H1 (cell line): ENCODE measurements at regions not wholly inside any gene's neighbourhood (a gene's known extent, or its start where the extent isn't known, plus 50 kb on each side); places are given as distances from the start of the nearest gene placed in this dataset.

ENCODE experiments used
- CTCF ChIA-PET: fragments of 300-600 bp; sonication (Branson Sonifier 250); formaldehyde crosslinking; loops from one replicate; lab custom pipeline; 2021; ENCODE audit not compliant: partially characterized antibody; lab: Charles Lee
- POLR2A ChIA-PET: fragments of 300-600 bp; sonication (Branson Sonifier 250); formaldehyde crosslinking; loops from one replicate; lab custom pipeline; 2021; ENCODE audit warnings: inconsistent platforms; ENCODE audit not compliant: partially characterized antibody; lab: Charles Lee
- DNase-seq, 2 experiments: peaks; one replicate each; pipeline versions ENCODE4 v3.0.0 to v3.0.0-alpha.2; 2010 to 2022; ENCODE audit warnings: low spot score in 2 of 2, low read depth in 1 of 2, mixed read lengths in 1 of 2
- FAIRE-seq: peaks from 2 replicates; lab custom pipeline; 2011; peaks lifted over from hg19 to GRCh38; lab: Jason Lieb, UNC
- H2AFZ ChIP-seq: 2 replicates; pipeline ENCODE4 v1.8.1; 2012; ENCODE audit warnings: low read length, inconsistent platforms
- H2AK5ac ChIP-seq: 2 replicates; pipeline ENCODE4 v1.6.1; 2013; ENCODE audit warnings: low read depth, low read length
- H2BK120ac ChIP-seq: replicated peaks from 2 replicates; pipeline ENCODE3; 2013; ENCODE audit warnings: low read depth, low read length, inconsistent platforms
- H2BK12ac ChIP-seq: 2 replicates; pipeline ENCODE4 v1.6.1; 2013; ENCODE audit warnings: low read depth, low read length
- H2BK15ac ChIP-seq: 2 replicates; pipeline ENCODE4 v1.6.1; 2013; ENCODE audit warnings: low read length
- H2BK20ac ChIP-seq: 2 replicates; pipeline ENCODE4 v1.6.1; 2013; ENCODE audit warnings: low read length
- H2BK5ac ChIP-seq: 2 replicates; pipeline ENCODE4 v1.6.1; 2013; ENCODE audit warnings: low read depth, low read length
- H3K14ac ChIP-seq: 2 replicates; pipeline ENCODE4 v1.6.1; 2013; ENCODE audit warnings: inconsistent platforms; ENCODE audit not compliant: insufficient read length
- H3K18ac ChIP-seq: 2 replicates; pipeline ENCODE4 v1.6.1; 2013; ENCODE audit warnings: low read length; ENCODE audit errors: extremely low read depth
- H3K23ac ChIP-seq: 2 replicates; pipeline ENCODE4 v1.6.1; 2013; ENCODE audit warnings: inconsistent platforms; ENCODE audit not compliant: insufficient read length
- H3K23me2 ChIP-seq: 2 replicates; pipeline ENCODE4 v1.6.1; 2013; ENCODE audit warnings: low read depth, low read length
- H3K27ac ChIP-seq: 2 replicates; pipeline ENCODE4 v1.6.1; 2011; ENCODE audit warnings: low read depth, low read length, inconsistent platforms
- H3K27me3 ChIP-seq, 4 experiments: replicated peaks in 1 of 4; 1 replicate in 1 of 4; 2 replicates in 3 of 4; pipeline versions ENCODE4 v1.6.1 to v1.8.1; 2011 to 2013; ENCODE audit warnings: low read length in 3 of 4, mild to moderate bottlenecking in 3 of 4, inconsistent platforms in 2 of 4, mixed read lengths in 2 of 4, moderate library complexity in 1 of 4; ENCODE audit not compliant: control insufficient read depth in 3 of 4, insufficient read depth in 3 of 4; ENCODE audit errors: extremely low read depth in 1 of 4
- H3K36me3 ChIP-seq, 4 experiments: 2 replicates each; pipeline versions ENCODE4 v1.6.1 to v1.8.1; 2011 to 2013; ENCODE audit warnings: mild to moderate bottlenecking in 4 of 4, low read length in 3 of 4, moderate library complexity in 2 of 4, control low read depth in 1 of 4, inconsistent platforms in 1 of 4; ENCODE audit not compliant: insufficient read depth in 4 of 4, control insufficient read depth in 2 of 4
- H3K4ac ChIP-seq: replicated peaks from 2 replicates; pipeline ENCODE3; 2013; ENCODE audit warnings: low read length, low read depth, mixed read lengths, inconsistent platforms; ENCODE audit not compliant: insufficient read length
- H3K4me1 ChIP-seq, 4 experiments: replicated peaks in 1 of 4; 1 replicate in 1 of 4; 2 replicates in 3 of 4; pipeline versions ENCODE4 v1.6.1 to v1.8.1; 2011 to 2013; ENCODE audit warnings: low read length in 3 of 4, inconsistent platforms in 2 of 4, mixed read lengths in 1 of 4; ENCODE audit not compliant: insufficient read depth in 4 of 4, control insufficient read depth in 3 of 4
- H3K4me2 ChIP-seq, 2 experiments: 2 replicates each; pipeline versions ENCODE4 v1.6.1 to v1.8.1; 2011 to 2013; ENCODE audit warnings: low read depth in 2 of 2, low read length in 2 of 2, control low read depth in 1 of 2, inconsistent platforms in 1 of 2, mild to moderate bottlenecking in 1 of 2; ENCODE audit not compliant: insufficient read depth in 1 of 2
- H3K4me3 ChIP-seq, 4 experiments: fragments of 200-600, 300-600 bp in 1 of 4; sonication (generic), shearing (Covaris generic), sonication (Bioruptor Twin) in 1 of 4; 2 replicates each; pipeline versions ENCODE4 v1.5.1 to v1.8.1; 2011 to 2016; ENCODE audit warnings: low read length in 4 of 4, low read depth in 3 of 4, control low read depth in 2 of 4, inconsistent platforms in 2 of 4, mild to moderate bottlenecking in 2 of 4, mixed read lengths in 1 of 4, moderate library complexity in 1 of 4; ENCODE audit not compliant: insufficient read depth in 2 of 4; ENCODE audit errors: extremely low read depth in 1 of 4
- H3K56ac ChIP-seq: replicated peaks from 2 replicates; pipeline ENCODE3; 2013; ENCODE audit warnings: low read depth, mild to moderate bottlenecking, mixed read lengths, low read length, inconsistent platforms; ENCODE audit not compliant: insufficient read length
- H3K79me1 ChIP-seq: 2 replicates; pipeline ENCODE4 v1.6.1; 2013; ENCODE audit warnings: low read depth, low read length, control low read depth
- H3K79me2 ChIP-seq, 2 experiments: 2 replicates each; pipeline versions ENCODE4 v1.6.1 to v1.8.1; 2012 to 2013; ENCODE audit warnings: low read length in 2 of 2, mild to moderate bottlenecking in 2 of 2, inconsistent platforms in 1 of 2; ENCODE audit not compliant: insufficient read depth in 2 of 2, control insufficient read depth in 1 of 2
- H3K9ac ChIP-seq, 4 experiments: replicated peaks in 1 of 4; 1 replicate in 1 of 4; 2 replicates in 3 of 4; pipeline versions ENCODE4 v1.6.1 to v1.8.1; 2011 to 2013; ENCODE audit warnings: low read depth in 3 of 4, low read length in 3 of 4, control low read depth in 2 of 4, mild to moderate bottlenecking in 2 of 4, moderate library complexity in 2 of 4, inconsistent platforms in 1 of 4; ENCODE audit errors: extremely low read depth in 1 of 4
- H3K9me3 ChIP-seq, 2 experiments: 2 replicates each; pipeline versions ENCODE4 v1.6.1 to v1.8.1; 2012 to 2013; ENCODE audit warnings: mild to moderate bottlenecking in 2 of 2, moderate library complexity in 2 of 2, control low read depth in 1 of 2, inconsistent platforms in 1 of 2, low read depth in 1 of 2, low read length in 1 of 2, mixed read lengths in 1 of 2; ENCODE audit not compliant: insufficient read depth in 2 of 2
- H4K20me1 ChIP-seq, 2 experiments: replicated peaks in 1 of 2; 2 replicates each; pipeline versions ENCODE3 to v1.8.1; 2011 to 2013; ENCODE audit warnings: inconsistent platforms in 2 of 2, low read length in 2 of 2, mild to moderate bottlenecking in 1 of 2; ENCODE audit not compliant: insufficient read depth in 2 of 2, control insufficient read depth in 1 of 2
- H4K5ac ChIP-seq: 2 replicates; pipeline ENCODE4 v1.6.1; 2013; ENCODE audit warnings: low read length, low read depth, mixed read lengths, inconsistent platforms; ENCODE audit not compliant: insufficient read length
- H4K8ac ChIP-seq: 2 replicates; pipeline ENCODE4 v1.8.0; 2013; ENCODE audit warnings: mild to moderate bottlenecking, moderate library complexity, low read length, inconsistent platforms; ENCODE audit not compliant: insufficient read depth; ENCODE audit errors: extremely low read depth
- H4K91ac ChIP-seq: replicated peaks from 2 replicates; pipeline ENCODE3; 2013; ENCODE audit warnings: low read length, mixed read lengths, inconsistent platforms; ENCODE audit not compliant: insufficient read length
- CHD1 ChIP-seq: IDR thresholded peaks from 2 replicates; pipeline ENCODE4 v1.6.1; 2012; ENCODE audit warnings: low read depth, low read length, improper control_type of control experiment
- E2F6 ChIP-seq: IDR thresholded peaks from 2 replicates; pipeline ENCODE4 v1.6.1; 2012; ENCODE audit warnings: inconsistent platforms
- HDAC6 ChIP-seq: IDR thresholded peaks from one replicate; pipeline ENCODE4 v1.7.1; 2012; ENCODE audit warnings: low read depth, mild to moderate bottlenecking, inconsistent platforms, low read length, moderate library complexity
- NRF1 ChIP-seq: IDR thresholded peaks from 2 replicates; pipeline ENCODE4 v1.6.1; 2011; ENCODE audit warnings: mild to moderate bottlenecking, low read depth, low read length, improper control_type of control experiment
- SIRT6 ChIP-seq: IDR thresholded peaks from one replicate; pipeline ENCODE4 v1.7.1; 2012; ENCODE audit warnings: low read length, inconsistent platforms
- SRF ChIP-seq: IDR thresholded peaks from 2 replicates; pipeline ENCODE4 v1.6.1; 2011; ENCODE audit warnings: mild to moderate bottlenecking, low read depth, low read length, moderate library complexity
- SUZ12 ChIP-seq: fragments of 200-600 bp; sonication (generic); IDR thresholded peaks from 2 replicates; pipeline ENCODE4 v1.6.1; 2012; ENCODE audit warnings: mild to moderate bottlenecking, inconsistent platforms, low read length, moderate library complexity, mixed read lengths
- TAF1 ChIP-seq: IDR thresholded peaks from 2 replicates; pipeline ENCODE4 v1.6.1; 2011; ENCODE audit warnings: mild to moderate bottlenecking, low read depth, low read length
- WGBS, 2 experiments: shearing (Covaris generic) in 1 of 2; methylation state at CpG; one replicate each; pipeline versions ENCODE4 v1.1.6 to v1.1.7; 2013 to 2015; ENCODE audit warnings: low lambda C conversion rate in 2 of 2, mixed read lengths in 2 of 2, inconsistent platforms in 1 of 2, low coverage in 1 of 2, missing lambda C conversion rate in 1 of 2; ENCODE audit not compliant: insufficient replicate concordance in 2 of 2, insufficient coverage in 1 of 2, insufficient read length in 1 of 2; ENCODE audit errors: extremely low coverage in 1 of 2, missing lambda C conversion rate in 1 of 2; 5-methylcytosine and 5-hydroxymethylcytosine counted together

- Histone ChIP-seq H3K36me3 (no peaks in the 10 kb centered on the region), H3K23ac (no peak overlapping the region), H4K91ac (no peak overlapping the region), H2AFZ (no peak overlapping the region), H3K9ac (no peak overlapping the region), H4K8ac (no peak overlapping the region), H4K5ac (no peak overlapping the region), H3K4me2 (no peak overlapping the region), H2BK5ac (no peak overlapping the region), H3K27me3 (no peaks in the 10 kb centered on the region), H3K79me1 (no peaks in the 10 kb centered on the region), H3K79me2 (no peaks in the 10 kb centered on the region), H3K18ac (no peak overlapping the region), H2BK12ac (no peak overlapping the region), H3K4me1 (no peaks in the 10 kb centered on the region; a peak in 2 of 7 replicates), H3K14ac (no peak overlapping the region), H3K23me2 (no peaks in the 10 kb centered on the region), H3K9me3 (peaks cover 4 to 5% of the 10 kb centered on the region in 2 experiments; a peak in 2 of 4 replicates), H2BK120ac (no peak overlapping the region), H3K56ac (no peak overlapping the region), H2BK15ac (no peak overlapping the region), H2AK5ac (no peak overlapping the region), H3K4me3 (no peak overlapping the region), H4K20me1 (no peaks in the 10 kb centered on the region), H3K27ac (no peak overlapping the region), H2BK20ac (no peak overlapping the region), H3K4ac (no peak overlapping the region)
- POLR2A ChIA-PET: no interaction called here
- TF ChIP-seq HDAC6: no peak
- no peak for TF ChIP-seq SIRT6
- no peak for TF ChIP-seq SRF
- TF ChIP-seq NRF1: no peak
- no peak for TF ChIP-seq SUZ12
- TF ChIP-seq E2F6: no peak
- no peak for TF ChIP-seq TAF1
- TF ChIP-seq CHD1: no peak
- WGBS, 2 experiments: 86% methylated on average over 2 of the region's 2 CpGs; no CpG with 5 or more reads in 1 of the 2 experiments
- FAIRE-seq: no peak
- CTCF ChIA-PET: interaction anchor here (1.0 kb wide), 1 partner anchor 317 kb away, joined by 4 read pairs; no protein-coding TSS in a partner anchor
- no peak for DNase-seq
These were observed 417.7 kb downstream of the PRDM2 start for GRCh38 chr1:14117700-14118099.
